ENCODE measurements at regions not wholly inside any gene's neighbourhood (a gene's known extent, or its start where the extent isn't known, plus 50 kb on each side); places are given as distances from the start of the nearest gene placed in this dataset.

DNA sequence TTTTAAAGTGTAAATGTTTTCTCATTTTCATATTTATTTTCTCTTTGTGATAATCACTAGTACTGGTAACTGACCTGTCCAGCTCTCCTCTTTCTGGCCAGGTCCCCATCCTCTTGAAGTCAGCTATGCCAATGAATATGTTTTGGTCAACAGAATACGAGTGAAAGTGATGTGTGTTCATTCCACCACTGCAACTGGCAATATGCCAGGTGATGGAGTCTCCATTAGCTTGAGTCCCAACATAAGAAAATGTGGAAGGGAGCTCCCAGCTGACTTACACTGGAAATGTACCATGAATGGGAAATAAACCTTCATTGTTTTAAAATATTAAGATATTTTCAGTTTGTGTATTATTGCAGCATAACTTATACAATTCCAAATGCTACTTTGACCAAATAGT is 75.8 kb downstream of the CCDC34 start:
- DNase-seq (ENCODE audit: low spot score) = no peak

- no peak for DNase-seq (ENCODE audit: low spot score)
Observed at GRCh38 chr11:27285761-27286160, 77.3 kb downstream of the CCDC34 start.

DNA sequence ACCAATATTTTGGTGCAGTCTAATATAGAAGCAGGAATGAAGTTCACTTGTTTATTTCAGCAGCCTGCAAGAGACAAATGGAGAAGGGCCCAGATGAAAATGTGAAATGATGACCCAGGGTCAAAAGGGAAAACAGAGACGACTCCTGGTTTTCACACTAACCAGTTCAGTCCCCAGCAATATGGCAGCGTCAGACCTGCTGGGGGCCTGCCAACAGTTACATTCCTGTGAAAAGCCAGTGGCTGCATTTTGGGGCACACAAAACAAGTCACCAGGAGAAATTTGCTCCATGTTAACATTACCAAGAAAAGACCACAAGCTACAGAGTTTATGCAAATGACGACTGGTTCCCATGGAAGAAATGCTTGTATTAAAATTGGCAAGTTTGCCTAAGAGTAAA is 80.2 kb downstream of the CCDC34 start:
- no peak for DNase-seq (ENCODE audit: low spot score)

- peak; percentile 90 for DNase-seq (ENCODE audit: low spot score)
Observed at GRCh38 chr11:27281740-27282590, 81.0 kb downstream of the CCDC34 start.

DNA sequence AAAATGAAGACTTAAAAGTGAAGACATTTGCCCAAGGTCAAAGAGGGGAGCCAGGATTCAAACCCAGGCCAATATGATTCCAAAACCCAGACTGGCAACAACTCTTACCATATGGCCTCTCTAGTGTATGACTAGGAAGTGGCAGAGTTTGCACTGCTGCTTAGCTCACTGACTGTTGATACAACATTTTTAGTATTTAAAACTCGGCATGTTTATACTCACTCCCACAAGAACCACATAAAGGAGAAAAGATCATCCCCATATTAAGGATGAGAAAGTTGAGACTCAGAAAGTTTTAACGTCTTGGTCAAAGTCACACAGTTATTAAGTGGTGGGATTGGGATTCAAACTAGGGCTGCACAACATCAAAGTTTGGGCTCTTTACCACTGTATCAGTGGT is 81.7 kb downstream of the CCDC34 start:
- no peak for DNase-seq (ENCODE audit: low spot score)

- DNase-seq (ENCODE audit: low spot score) = no peak
Observed at GRCh38 chr11:27280140-27280539, 82.9 kb downstream of the CCDC34 start.

GRCh38 chr11:27279460-27279859 is 83.6 kb downstream of the CCDC34 start:
- DNase-seq (ENCODE audit: low spot score) = no peak

DNA sequence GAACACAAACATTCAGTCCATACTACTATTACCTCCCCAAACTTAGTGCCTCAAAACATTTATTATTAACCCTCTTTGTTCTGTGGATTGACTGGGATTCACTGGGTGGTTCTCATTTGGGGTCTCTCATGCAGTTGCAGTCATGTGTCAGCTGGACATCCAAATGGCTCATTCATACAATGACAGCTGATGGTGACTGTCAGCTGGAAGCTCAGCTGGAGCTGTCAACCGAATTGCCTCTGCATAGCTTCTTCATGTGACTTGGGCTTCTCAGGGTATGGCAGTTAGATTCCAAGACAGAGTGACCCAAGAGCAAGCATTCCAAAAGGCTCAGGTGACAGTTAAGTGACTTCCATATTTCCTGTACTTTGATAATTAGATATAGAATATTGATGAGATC is 85.2 kb downstream of the CCDC34 start:
- DNase-seq (ENCODE audit: low spot score) = no peak

GRCh38 chr11:27276141-27276540 is 86.9 kb downstream of the CCDC34 start:
- no peak for DNase-seq (ENCODE audit: low spot score)

- DNase-seq (ENCODE audit: low spot score) = no peak
Observed at GRCh38 chr11:27274854-27275395, 88.1 kb downstream of the CCDC34 start.

- no peak for DNase-seq (ENCODE audit: low spot score)
Observed at GRCh38 chr11:27266125-27266524, 96.9 kb downstream of the CCDC34 start.

- no peak for DNase-seq (ENCODE audit: low spot score)
Observed at GRCh38 chr11:27263986-27264385, 99.0 kb downstream of the CCDC34 start.

GRCh38 chr11:27263046-27263445 is 100.0 kb downstream of the CCDC34 start:
- DNase-seq (ENCODE audit: low spot score) = no peak

DNA sequence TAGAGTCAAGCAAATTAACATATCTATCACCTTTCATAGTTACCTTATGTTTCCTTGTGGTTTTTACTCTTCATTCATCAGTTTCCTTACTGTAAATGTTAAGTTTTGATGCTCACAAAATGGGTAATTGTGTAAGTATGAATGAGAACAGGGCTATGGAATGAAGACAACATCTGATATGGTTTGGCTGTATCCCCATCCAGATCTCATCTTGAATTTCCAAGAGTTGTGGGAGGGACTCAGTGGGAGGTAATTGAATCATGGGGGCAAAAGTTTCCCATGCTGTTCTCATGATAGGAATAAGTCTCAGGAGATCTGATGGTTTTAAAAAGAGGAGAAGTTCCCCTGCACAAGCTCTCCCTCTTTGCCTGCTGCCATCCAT is 107.6 kb downstream of the CCDC34 start:
- peak; percentile 51 for DNase-seq (ENCODE audit: low spot score)

GRCh38 chr11:27254744-27255446 is 108.1 kb downstream of the CCDC34 start:
- DNase-seq (ENCODE audit: low spot score) = peak; percentile 58

GRCh38 chr11:27253224-27253623 is 109.8 kb downstream of the CCDC34 start:
- no peak for DNase-seq (ENCODE audit: low spot score)

DNA sequence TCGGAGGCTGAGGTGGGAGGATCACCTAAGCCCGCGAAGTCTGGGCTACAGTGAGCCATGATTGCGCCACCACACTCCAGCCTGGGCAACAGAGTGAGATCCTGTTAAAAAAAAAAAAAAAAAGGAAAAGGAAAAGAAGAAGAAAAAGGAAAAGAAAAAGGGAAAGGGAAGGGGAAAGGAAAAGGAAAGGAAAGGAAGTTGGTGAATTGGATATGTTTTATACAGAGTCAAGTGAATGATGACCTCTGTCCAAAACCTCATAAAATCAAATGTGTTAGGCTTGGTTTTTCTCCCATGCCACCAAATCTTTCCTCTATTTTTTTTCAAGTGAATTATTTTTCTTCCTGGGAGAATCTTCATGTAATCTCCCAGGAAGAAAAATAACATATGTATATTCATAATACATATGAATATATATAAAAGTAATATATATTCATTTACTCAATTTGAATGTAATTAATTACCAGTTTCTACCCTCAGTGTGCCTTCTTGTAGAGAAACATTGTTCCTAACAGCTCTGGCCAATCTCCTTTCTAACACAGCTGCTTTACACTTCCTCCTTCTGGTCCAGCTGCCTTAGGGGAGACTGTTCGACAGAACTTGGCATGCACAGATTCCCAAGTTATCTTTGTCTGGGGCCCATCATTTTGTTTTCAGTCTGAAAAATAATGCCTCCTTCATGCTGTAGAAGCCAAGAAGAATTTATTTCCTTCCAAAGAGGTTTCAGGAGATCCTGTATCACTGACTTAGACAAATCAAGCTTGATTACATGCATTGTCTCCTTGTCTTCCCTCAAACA is 111.9 kb downstream of the CCDC34 start:
- no peak for DNase-seq (ENCODE audit: low spot score)

GRCh38 chr11:27248576-27249509 is 114.2 kb downstream of the CCDC34 start:
- peak; percentile 20 for DNase-seq (ENCODE audit: low spot score)

GRCh38 chr11:27247660-27248059 is 115.4 kb downstream of the CCDC34 start:
- no peak for DNase-seq (ENCODE audit: low spot score)

- DNase-seq (ENCODE audit: low spot score) = no peak
Observed at GRCh38 chr11:27246925-27247324, 116.1 kb downstream of the CCDC34 start.

DNA sequence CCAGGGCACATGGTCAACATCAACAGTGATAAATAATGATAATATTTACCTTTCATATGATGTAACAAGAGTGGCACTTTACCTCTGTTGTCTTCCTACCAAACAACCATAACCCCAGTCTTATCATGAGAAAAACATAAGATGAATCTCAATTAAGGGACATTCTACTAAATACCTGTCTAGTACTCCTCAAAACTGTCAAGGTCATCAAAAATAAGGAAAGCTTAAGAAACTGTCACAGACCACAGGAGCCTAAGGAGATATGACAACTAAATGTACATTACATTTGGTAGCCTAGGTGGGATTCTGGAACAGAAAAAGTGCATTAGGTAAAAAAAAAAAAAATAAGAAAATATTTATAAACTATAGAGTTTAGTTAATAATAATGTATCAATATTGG is 118.1 kb downstream of the CCDC34 start:
- no peak for DNase-seq (ENCODE audit: low spot score)

Measured in AG20443 (cell line).